Pancreas (tissue), 10 donors: ENCODE measurements at regions not wholly inside any gene's neighbourhood (a gene's known extent, or its start where the extent isn't known, plus 50 kb on each side); places are given as distances from the start of the nearest gene placed in this dataset.

Source experiments
- ATAC-seq, 4 donors: fragments of 200-7000 bp; cut with Tn5 transposase; one replicate each; pipeline versions ENCODE4 v1.8.0 to v1.9.1; 2020; ENCODE audit warnings: mild to moderate bottlenecking in 4 of 4, moderate library complexity in 4 of 4
- DNase-seq, 6 donors: peaks; one replicate each; pipeline ENCODE4 v3.0.0-alpha.2; 2020
- FAIRE-seq: peaks from 2 replicates; lab custom pipeline; 2012; peaks lifted over from hg19 to GRCh38; lab: Jason Lieb, UNC
- H3K27ac ChIP-seq, 4 donors: fragments of 200-600 bp; sonication (generic); 1 replicate in 3 of 4; 2 replicates in 1 of 4; pipeline versions ENCODE4 v1.5.0 to v1.8.0; 2020
- H3K27me3 ChIP-seq, 4 donors: fragments of 200-600 bp; one replicate each; pipeline ENCODE4 v1.8.0; 2021
- H3K36me3 ChIP-seq, 3 donors: fragments of 200-600 bp; sonication (generic) in 1 of 3; one replicate each; pipeline versions ENCODE4 v1.5.0 to v1.8.0; 2020 to 2021
- H3K4me1 ChIP-seq, 3 donors: fragments of 200-600 bp; one replicate each; pipeline ENCODE4 v1.8.0; 2021
- H3K4me3 ChIP-seq, 4 donors: fragments of 200-600 bp; sonication (generic) in 2 of 4; one replicate each; pipeline versions ENCODE4 v1.5.0 to v1.8.0; 2020 to 2021
- H3K9me3 ChIP-seq, 4 donors: fragments of 200-600 bp; one replicate each; pipeline ENCODE4 v1.8.0; 2021
- WGBS, 2 donors: extraction: QIAGEN DNeasy Blood & Tissue Kit; methylation state at CpG; one replicate each; pipeline ENCODE4 v1.1.7; 2013; 5-methylcytosine and 5-hydroxymethylcytosine counted together
- intact Hi-C, 3 donors: fragments of 100-400 bp; cut with DNase I; formaldehyde crosslinking; loops; one replicate each; pipeline versions ENCODE4 v1.11.1 to v1.14.2; 2022
- TF ChIP-seq, protein P1 (sequence below), 4 donors: fragments of 200-600 bp; sonication (generic) in 3 of 4; IDR thresholded peaks; one replicate each; pipeline versions ENCODE4 v1.5.0 to v1.8.0; 2021; ENCODE audit warnings: antibody characterized with exemption in 4 of 4
- donor health status: healthy with polysubstance abuse.
- donor health status: DM: no; HTN: no; CAD: no; lungs with moderate emphysema.
- donor health status: DM: no; HTN: no; CAD: no.
- donor health status: control.
- donor health status: control.
- donor health status: Bipolar disorder and iron deficiency.
- donor health status: DM: yes; HTN: yes; CAD: no.
- donor health status: DM: no; HTN: no; CAD: no.
- donor health status: DM: no; HTN: no; CAD: no.
- donor health status: DM: yes; HTN: yes; CAD: no.

DNA sequence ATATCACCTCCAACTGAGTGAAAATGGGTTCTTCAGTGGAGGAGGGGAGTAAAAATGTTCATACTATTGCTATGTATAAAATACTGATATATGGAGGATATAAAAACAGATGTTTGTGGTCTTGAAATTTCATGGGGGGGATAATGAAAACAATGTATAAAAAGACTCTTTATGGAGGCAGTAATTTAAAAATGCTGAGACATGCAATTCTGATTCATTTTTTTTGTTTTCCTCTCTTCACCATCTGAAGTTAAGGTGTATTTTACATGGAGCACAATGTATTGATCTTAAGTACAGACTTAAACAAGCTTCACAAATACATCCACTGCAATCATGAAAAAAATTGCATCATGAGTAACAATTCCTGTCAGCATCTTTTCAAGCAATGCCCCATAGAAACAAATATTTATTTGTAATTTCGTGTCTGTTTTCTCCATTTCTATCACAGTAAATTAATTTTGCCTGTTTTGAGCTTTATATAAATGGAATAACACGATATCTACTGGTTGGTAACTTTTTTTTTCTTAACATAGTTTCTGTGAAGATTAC, 393.2 kb upstream of the ZNF804A start:
- no peak for ATAC-seq
- Histone ChIP-seq H3K27me3 (no peaks in the 10 kb centered on the region), H3K9me3 (no peaks in the 10 kb centered on the region), H3K36me3 (no peaks in the 10 kb centered on the region), H3K4me3 (no peak overlapping the region), H3K4me1 (no peaks in the 10 kb centered on the region), H3K27ac (no peak overlapping the region)
- intact Hi-C loops = no loop called here
- no peak for DNase-seq
- TF ChIP-seq, protein P1, sequence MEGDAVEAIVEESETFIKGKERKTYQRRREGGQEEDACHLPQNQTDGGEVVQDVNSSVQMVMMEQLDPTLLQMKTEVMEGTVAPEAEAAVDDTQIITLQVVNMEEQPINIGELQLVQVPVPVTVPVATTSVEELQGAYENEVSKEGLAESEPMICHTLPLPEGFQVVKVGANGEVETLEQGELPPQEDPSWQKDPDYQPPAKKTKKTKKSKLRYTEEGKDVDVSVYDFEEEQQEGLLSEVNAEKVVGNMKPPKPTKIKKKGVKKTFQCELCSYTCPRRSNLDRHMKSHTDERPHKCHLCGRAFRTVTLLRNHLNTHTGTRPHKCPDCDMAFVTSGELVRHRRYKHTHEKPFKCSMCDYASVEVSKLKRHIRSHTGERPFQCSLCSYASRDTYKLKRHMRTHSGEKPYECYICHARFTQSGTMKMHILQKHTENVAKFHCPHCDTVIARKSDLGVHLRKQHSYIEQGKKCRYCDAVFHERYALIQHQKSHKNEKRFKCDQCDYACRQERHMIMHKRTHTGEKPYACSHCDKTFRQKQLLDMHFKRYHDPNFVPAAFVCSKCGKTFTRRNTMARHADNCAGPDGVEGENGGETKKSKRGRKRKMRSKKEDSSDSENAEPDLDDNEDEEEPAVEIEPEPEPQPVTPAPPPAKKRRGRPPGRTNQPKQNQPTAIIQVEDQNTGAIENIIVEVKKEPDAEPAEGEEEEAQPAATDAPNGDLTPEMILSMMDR (IDR thresholded peaks at IDR 0.05) = no peak
- FAIRE-seq = no peak
- WGBS, 2 donors = 49 to 59% methylated on average over 2 of the region's 2 CpGs

DNA sequence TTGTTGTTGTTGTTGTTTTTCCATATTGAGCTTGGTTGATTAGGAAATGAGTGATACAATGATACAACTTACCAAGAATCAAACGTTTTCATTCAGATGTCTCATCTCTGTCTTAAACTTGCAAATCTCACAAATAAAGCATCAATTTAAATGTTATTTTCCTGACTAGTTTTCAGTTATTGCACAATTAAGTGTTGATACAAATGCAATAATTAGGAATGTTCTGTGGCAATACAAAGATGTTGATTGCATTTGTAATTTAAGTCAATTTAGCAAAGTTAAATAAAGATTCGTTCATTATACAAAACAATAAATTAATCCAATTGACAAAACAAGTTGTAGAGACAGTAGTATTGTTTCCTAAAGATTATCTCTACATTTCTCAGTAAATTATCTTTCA, 392.3 kb upstream of the ZNF804A start:
- WGBS, 2 donors = 57 to 78% methylated on average over 2 of the region's 2 CpGs
- no peaks in the 10 kb centered on the region for H3K9me3 ChIP-seq
- DNase-seq = no peak
- no peak for FAIRE-seq
- no peak overlapping the region for H3K27ac ChIP-seq
- intact Hi-C loops = no loop called here
- no peaks in the 10 kb centered on the region for H3K4me1 ChIP-seq
- no peaks in the 10 kb centered on the region for H3K27me3 ChIP-seq
- H3K4me3 ChIP-seq = no peak overlapping the region
- TF ChIP-seq, protein P1 (IDR thresholded peaks at IDR 0.05) = no peak
- H3K36me3 ChIP-seq = no peaks in the 10 kb centered on the region
- ATAC-seq = no peak

DNA sequence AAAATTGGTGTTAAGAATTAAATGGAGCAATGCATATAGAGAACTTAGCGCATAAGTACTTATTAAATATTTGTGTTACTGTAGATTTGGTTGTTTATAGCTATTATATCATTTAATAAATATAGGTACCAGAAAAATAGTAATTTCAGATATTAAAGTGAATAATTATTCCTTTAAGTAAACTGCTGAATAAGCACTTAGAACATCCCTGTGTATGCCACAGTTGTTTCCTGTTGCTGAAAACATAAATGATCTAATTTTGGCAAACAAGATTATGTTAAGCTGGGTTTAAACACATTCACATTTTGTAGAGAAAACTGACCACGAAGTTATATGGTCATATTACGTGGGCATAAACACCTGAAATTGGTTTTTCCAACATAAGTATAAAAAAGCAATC, 388.0 kb upstream of the ZNF804A start:
- no peak for FAIRE-seq
- intact Hi-C loops = no loop called here
- WGBS, 2 donors = 73 to 79% methylated on average over 3 of the region's 3 CpGs

DNA sequence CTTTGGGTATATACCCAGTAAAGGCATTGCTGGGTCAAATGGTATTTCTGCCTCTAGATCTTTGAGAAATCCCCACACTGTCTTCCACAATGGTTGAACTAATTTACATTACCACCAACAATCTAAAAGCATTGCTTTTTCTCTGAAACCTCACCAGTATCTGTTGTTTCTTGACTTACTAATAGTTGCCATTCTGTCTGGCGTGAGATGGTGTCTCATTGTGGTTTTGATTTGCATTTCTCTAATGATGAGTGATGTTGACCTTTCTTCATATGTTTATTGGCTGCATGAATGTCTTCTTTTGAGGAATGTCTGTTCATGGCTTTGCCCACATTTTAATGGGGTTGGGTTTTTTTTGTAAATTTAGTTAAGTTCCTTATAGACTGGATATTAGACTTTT, 382.6 kb upstream of the ZNF804A start:
- H3K36me3 ChIP-seq = no peaks in the 10 kb centered on the region
- TF ChIP-seq, protein P1 (IDR thresholded peaks at IDR 0.05) = no peak
- ATAC-seq = no peak
- FAIRE-seq = no peak
- H3K4me3 ChIP-seq = no peak overlapping the region
- H3K27ac ChIP-seq = no peak overlapping the region
- WGBS, 2 donors = 87 to 94% methylated on average over 1 of the region's 1 CpG
- intact Hi-C loops = no loop called here
- H3K4me1 ChIP-seq = no peaks in the 10 kb centered on the region
- no peaks in the 10 kb centered on the region for H3K27me3 ChIP-seq
- H3K9me3 ChIP-seq = no peaks in the 10 kb centered on the region
- DNase-seq = no peak

More for the DNA sequence above, 388.0 kb upstream of the ZNF804A start:
- Histone ChIP-seq H3K27ac (no peak overlapping the region), H3K36me3 (no peaks in the 10 kb centered on the region), H3K9me3 (no peaks in the 10 kb centered on the region), H3K4me1 (no peaks in the 10 kb centered on the region), H3K4me3 (no peak overlapping the region), H3K27me3 (no peaks in the 10 kb centered on the region)
- TF ChIP-seq, protein P1 (IDR thresholded peaks at IDR 0.05) = no peak
- no peak for DNase-seq
- ATAC-seq = no peak

DNA sequence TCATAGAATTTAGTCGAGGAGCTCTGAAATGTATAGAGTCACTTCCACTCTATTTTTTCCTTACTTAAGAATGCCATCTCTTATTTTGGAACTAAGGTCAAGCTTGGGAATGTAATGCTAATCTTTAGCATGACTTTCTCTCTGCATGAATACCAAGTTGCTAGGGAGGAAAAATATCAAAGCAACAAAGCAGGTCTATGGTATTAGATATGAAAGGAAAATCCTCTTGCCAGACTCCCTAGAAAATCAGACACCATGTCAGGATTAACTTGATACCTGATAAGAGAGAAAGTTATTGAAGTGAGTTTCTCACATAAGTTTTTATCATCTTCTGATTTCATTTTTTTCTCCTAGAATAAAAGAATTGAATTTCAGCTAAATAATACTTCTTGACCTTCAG, 341.7 kb upstream of the ZNF804A start:
- no peaks in the 10 kb centered on the region for H3K4me1 ChIP-seq
- no peak overlapping the region for H3K27ac ChIP-seq
- intact Hi-C loops = no loop called here
- FAIRE-seq (no peak), DNase-seq (no peak), ATAC-seq (no peak)
- no peaks in the 10 kb centered on the region for H3K27me3 ChIP-seq
- no peaks in the 10 kb centered on the region for H3K36me3 ChIP-seq
- TF ChIP-seq, protein P1 (IDR thresholded peaks at IDR 0.05) = no peak
- H3K9me3 ChIP-seq = no peaks in the 10 kb centered on the region
- 67 to 80% methylated on average over 1 of the region's 1 CpG for WGBS, 2 donors
- no peak overlapping the region for H3K4me3 ChIP-seq
